ENCODE measurements at regions not wholly inside any gene's neighbourhood (a gene's known extent, or its start where the extent isn't known, plus 50 kb on each side); places are given as distances from the start of the nearest gene placed in this dataset.
A peak's percentile ranks its signal among the peaks of the same experiment; 100 is the strongest.

DNA sequence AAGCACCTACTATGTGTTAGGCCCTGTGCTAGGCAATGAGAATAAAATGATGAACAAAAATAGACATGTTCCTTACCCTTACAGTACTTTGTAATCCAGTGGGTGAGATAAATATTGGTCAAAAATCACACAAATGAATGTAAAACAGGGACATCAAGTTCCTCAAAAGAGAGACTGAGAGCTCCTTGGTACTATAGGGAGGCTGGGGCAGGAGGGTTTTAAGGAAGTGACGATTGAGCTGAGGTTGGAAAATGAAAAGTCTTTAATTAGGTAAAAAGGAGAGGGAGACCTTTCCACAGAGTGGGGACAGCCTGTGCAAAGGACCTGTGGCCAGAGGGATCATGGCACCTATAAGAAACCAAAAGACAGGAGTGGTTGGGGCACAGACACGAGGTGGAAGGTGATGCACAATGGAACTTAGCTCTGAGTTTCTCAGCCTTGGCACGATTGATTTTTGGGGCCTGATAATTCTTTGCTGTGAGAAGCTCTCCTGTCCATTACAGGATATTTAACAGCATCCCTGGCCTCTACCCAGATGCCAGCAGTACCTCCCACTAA, 140.3 kb downstream of the CEP57L1 start:
- no peaks in the 10 kb centered on the region for H3K36me3 ChIP-seq (ENCODE audit: low read depth, low read length)
- ATAC-seq (no peak), DNase-seq (no peak)
- no peaks in the 10 kb centered on the region for H3F3A ChIP-seq (ENCODE audit: low read length, unreplicated experiment)
- no peaks in the 10 kb centered on the region for H3K79me2 ChIP-seq (ENCODE audit: low read length)
- CTCF ChIA-PET = no interaction called here
- TF ChIP-seq, protein P1, sequence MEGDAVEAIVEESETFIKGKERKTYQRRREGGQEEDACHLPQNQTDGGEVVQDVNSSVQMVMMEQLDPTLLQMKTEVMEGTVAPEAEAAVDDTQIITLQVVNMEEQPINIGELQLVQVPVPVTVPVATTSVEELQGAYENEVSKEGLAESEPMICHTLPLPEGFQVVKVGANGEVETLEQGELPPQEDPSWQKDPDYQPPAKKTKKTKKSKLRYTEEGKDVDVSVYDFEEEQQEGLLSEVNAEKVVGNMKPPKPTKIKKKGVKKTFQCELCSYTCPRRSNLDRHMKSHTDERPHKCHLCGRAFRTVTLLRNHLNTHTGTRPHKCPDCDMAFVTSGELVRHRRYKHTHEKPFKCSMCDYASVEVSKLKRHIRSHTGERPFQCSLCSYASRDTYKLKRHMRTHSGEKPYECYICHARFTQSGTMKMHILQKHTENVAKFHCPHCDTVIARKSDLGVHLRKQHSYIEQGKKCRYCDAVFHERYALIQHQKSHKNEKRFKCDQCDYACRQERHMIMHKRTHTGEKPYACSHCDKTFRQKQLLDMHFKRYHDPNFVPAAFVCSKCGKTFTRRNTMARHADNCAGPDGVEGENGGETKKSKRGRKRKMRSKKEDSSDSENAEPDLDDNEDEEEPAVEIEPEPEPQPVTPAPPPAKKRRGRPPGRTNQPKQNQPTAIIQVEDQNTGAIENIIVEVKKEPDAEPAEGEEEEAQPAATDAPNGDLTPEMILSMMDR (conservative IDR thresholded peaks at IDR 0.05; ENCODE audit: low read depth, low read length) = no peak
- TF ChIP-seq EZH2phosphoT487 (IDR thresholded peaks at IDR 0.05; ENCODE audit: borderline replicate concordance, low read length) = no peak
- TF ChIP-seq EZH2 (IDR thresholded peaks at IDR 0.05; ENCODE audit: low read length, unreplicated experiment) = no peak
- H3K9ac ChIP-seq (ENCODE audit: low read length) = no peak overlapping the region
- no peak overlapping the region for H2AFZ ChIP-seq (ENCODE audit: low read length)
- POLR2A ChIA-PET (ENCODE audit: unreplicated experiment) = no interaction called here
- H3K9me2 ChIP-seq (replicated peaks; ENCODE audit: low read length) = no peaks in the 10 kb centered on the region
- no peaks in the 10 kb centered on the region for H4K20me1 ChIP-seq (ENCODE audit: low read length)
- no peaks in the 10 kb centered on the region for H3K27me3 ChIP-seq (ENCODE audit: low read length)
- intact Hi-C loops (cut with micrococcal nuclease) = no loop called here
- H3K27ac ChIP-seq (ENCODE audit: low read length) = no peak overlapping the region
- peaks cover 37% of the 10 kb centered on the region for H3K4me1 ChIP-seq (ENCODE audit: insufficient read depth, low read length)
- no peak overlapping the region for H3K4me2 ChIP-seq (ENCODE audit: low read length)
- H3K4me3 ChIP-seq (ENCODE audit: low read length) = no peak overlapping the region
- BruUV-seq (replicated peaks) = no TSS peak
- no peaks in the 10 kb centered on the region for H3K9me3 ChIP-seq (ENCODE audit: low read length)

DNA sequence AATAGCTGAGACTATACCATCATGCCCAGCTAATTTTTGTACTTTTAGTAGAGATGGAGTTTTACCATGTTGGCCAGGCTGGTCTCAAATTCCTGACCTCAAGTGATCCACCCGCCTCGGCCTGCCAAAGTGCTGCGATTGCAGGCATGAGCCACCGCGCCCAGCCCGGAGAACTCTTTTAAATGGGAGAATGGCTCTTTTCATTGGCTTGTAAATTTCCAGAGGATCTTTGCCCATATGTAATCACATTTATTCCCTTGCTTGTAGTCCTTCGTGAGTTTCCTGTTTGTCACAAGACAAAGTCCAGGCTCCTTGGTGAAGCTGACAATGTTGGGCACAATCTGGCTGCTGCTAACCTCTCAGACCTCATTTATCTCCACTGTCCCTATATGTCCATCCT, 135.1 kb downstream of the CEP57L1 start:
- Histone ChIP-seq H3K27ac (ENCODE audit: low read length) (peak overlapping the region; percentile 79; the same call in 1 of the 2 replicates), H3K9me2 (replicated peaks; ENCODE audit: low read length) (no peaks in the 10 kb centered on the region), H3K36me3 (ENCODE audit: low read depth, low read length) (no peaks in the 10 kb centered on the region), H3K79me2 (ENCODE audit: low read length) (no peaks in the 10 kb centered on the region), H3F3A (ENCODE audit: low read length, unreplicated experiment) (no peaks in the 10 kb centered on the region), H3K9ac (ENCODE audit: low read length) (no peak overlapping the region), H4K20me1 (ENCODE audit: low read length) (no peaks in the 10 kb centered on the region), H3K4me2 (ENCODE audit: low read length) (no peak overlapping the region), H2AFZ (ENCODE audit: low read length) (no peak overlapping the region), H3K4me1 (ENCODE audit: insufficient read depth, low read length) (peaks cover 25% of the 10 kb centered on the region), H3K4me3 (ENCODE audit: low read length) (no peak overlapping the region), H3K27me3 (ENCODE audit: low read length) (no peaks in the 10 kb centered on the region), H3K9me3 (ENCODE audit: low read length) (no peaks in the 10 kb centered on the region)
- POLR2A ChIA-PET (ENCODE audit: unreplicated experiment) = no interaction called here
- intact Hi-C loops (cut with micrococcal nuclease) = no loop called here
- ATAC-seq (no peak), DNase-seq (no peak)
- no TSS peak for BruUV-seq (replicated peaks)
- TF ChIP-seq, protein P1 (conservative IDR thresholded peaks at IDR 0.05; ENCODE audit: low read depth, low read length) = no peak
- no peak for TF ChIP-seq EZH2 (IDR thresholded peaks at IDR 0.05; ENCODE audit: low read length, unreplicated experiment)
- CTCF ChIA-PET = no interaction called here

DNA sequence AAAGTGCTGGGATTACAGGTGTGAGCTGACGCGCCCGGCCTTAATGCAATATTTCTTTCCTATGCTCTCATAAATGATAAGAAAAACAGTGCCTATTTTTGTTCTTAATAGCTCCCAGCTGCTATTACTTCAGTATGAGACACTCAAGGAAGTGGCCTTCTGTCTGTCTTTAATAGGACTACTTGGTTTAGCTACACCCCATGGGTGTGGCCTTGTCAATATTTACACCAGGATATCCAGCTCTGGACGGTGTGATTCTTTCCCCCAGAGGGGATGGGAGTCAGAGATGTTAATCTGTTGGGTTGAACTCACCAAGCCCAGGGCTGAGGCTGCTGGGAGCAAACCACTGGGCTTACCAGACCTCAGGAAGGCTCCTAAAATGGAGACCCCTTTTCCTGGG, 134.2 kb downstream of the CEP57L1 start:
- ChIA-PET POLR2A (ENCODE audit: unreplicated experiment) (interaction anchor here (0.6 kb wide), 1 partner anchor 154 kb away, joined by 5 read pairs; no protein-coding TSS in a partner anchor), CTCF (interaction anchor here (0.6 kb wide), 1 partner anchor 12 kb away, joined by 3 read pairs; no protein-coding TSS in a partner anchor)
- intact Hi-C loops (cut with micrococcal nuclease) = loop anchor here (2.0 kb wide), 1 partner anchor 33 kb away; no protein-coding TSS in a partner anchor
- Histone ChIP-seq H3K27me3 (ENCODE audit: low read length) (no peaks in the 10 kb centered on the region), H3K9me3 (ENCODE audit: low read length) (no peaks in the 10 kb centered on the region), H3K4me2 (ENCODE audit: low read length) (peak overlapping the region; percentile 14; the same call in 1 of the 2 replicates), H3K9me2 (replicated peaks; ENCODE audit: low read length) (no peaks in the 10 kb centered on the region), H3F3A (ENCODE audit: low read length, unreplicated experiment) (no peaks in the 10 kb centered on the region), H3K27ac (ENCODE audit: low read length) (peak overlapping the region; percentile 79), H3K79me2 (ENCODE audit: low read length) (no peaks in the 10 kb centered on the region), H3K9ac (ENCODE audit: low read length) (peak overlapping the region; percentile 51), H3K36me3 (ENCODE audit: low read depth, low read length) (no peaks in the 10 kb centered on the region), H4K20me1 (ENCODE audit: low read length) (no peaks in the 10 kb centered on the region), H2AFZ (ENCODE audit: low read length) (no peak overlapping the region), H3K4me1 (ENCODE audit: insufficient read depth, low read length) (peaks cover 25% of the 10 kb centered on the region), H3K4me3 (ENCODE audit: low read length) (no peak overlapping the region)
- BruUV-seq (replicated peaks) = no TSS peak
- TF ChIP-seq, protein P1 (conservative IDR thresholded peaks at IDR 0.05; ENCODE audit: low read depth, low read length) = no peak
- TF ChIP-seq EZH2phosphoT487 (IDR thresholded peaks at IDR 0.05; ENCODE audit: borderline replicate concordance, low read length) (no peak), EZH2 (IDR thresholded peaks at IDR 0.05; ENCODE audit: low read length, unreplicated experiment) (no peak)
- DNase-seq (peak; percentile 93), ATAC-seq (peak; percentile 100)
